ENCODE measurements at regions not wholly inside any gene's neighbourhood (a gene's known extent, or its start where the extent isn't known, plus 50 kb on each side); places are given as distances from the start of the nearest gene placed in this dataset.

DNA sequence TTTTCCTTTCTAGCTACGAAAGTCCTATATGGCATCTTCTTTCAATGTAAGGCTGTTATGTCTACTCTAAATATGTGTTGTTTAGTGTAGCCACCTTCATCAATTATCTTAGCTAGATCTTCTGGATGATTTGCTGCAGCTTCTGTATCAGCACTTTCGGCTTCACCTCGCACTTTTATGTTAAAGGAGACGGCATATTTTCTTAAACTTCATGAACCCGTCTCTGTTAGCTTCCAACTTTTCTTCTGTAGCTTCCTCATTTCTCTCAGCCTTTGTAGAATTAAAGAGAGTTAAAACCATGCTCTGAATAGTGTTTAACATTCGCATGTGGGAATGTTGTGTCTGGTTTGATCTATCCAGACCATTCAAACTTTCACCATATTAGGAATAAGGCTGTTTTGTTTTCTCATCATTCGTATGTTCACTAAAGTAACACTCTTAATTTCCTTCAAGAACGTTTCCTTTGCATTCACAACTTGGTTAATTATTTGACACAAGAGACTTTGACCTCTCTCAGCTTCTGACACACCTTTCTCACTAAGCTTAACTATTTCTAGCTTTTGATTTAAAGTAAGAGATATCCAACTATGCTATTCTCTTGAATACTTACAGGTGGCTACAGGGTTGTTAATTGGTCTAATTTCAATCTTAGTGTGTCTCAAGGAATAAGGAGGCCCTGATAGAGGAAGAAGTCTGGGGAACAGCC is 476.8 kb downstream of the GABRG1 start:
- DNase-seq (ENCODE audit: low spot score) = no peak

GRCh38 chr4:45640281-45640680 is 483.6 kb downstream of the GABRG1 start:
- DNase-seq (ENCODE audit: low spot score) = no peak

DNA sequence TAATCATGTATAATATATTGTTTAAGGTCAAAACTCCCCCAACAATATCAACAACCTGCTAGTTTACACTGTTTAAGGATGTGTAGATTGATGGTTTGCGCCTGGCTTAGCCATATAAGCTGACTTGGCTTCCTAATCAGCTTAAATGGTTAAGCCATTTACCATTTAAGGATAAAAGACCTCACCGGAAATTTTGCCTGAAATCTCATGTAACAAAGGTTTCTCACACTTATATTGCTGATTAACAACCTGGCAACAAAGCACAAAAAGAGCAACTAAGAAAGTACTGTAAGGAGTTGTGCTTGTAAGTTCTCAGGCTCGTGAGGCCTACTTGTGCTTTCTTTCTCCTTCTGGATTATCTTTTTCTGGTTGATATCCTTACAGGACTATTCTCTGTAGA is 485.2 kb downstream of the GABRG1 start:
- no peak for DNase-seq (ENCODE audit: low spot score)

DNA sequence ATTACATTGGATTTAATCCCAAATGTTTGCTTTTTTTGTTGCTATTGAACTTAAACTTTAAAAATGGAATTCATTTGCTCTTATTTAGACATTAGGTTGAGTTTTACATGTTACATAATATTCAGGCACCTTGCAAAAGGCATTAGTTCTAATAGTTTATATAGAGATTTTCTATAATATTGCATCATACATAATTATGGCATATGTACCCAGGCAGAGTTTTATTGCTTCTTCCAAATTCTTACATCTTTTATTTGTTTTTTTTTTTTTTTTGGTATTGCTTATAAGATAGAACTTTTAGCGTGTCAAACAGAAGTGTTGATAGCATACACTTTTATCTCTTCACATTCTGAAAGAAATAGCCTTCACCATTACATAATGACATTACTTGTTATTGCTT is 487.7 kb downstream of the GABRG1 start:
- DNase-seq (ENCODE audit: low spot score) = no peak

- no peak for DNase-seq (ENCODE audit: low spot score)
These were observed 494.1 kb downstream of the GABRG1 start for GRCh38 chr4:45629717-45630116.

GRCh38 chr4:45621971-45622370 is 501.9 kb downstream of the GABRG1 start:
- DNase-seq (ENCODE audit: low spot score) = no peak

DNA sequence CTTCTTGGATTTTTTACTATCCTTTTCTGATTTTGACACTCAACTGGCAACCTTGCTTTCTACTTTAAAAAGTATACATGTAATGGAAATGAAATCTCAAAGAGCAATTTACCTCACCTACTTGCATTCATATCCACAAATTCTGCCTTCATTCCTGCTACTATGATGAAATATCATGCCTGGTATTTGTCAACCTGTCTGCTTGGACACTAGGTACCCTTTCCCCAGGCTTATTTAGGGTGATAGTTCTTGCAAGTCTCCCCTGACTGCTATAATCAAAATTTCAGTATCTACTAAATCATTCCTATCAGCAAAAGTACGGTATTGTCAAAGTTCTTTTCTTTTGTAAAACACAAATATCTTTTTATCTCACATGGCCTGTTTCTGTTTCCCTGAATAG is 503.0 kb downstream of the GABRG1 start:
- no peak for DNase-seq (ENCODE audit: low spot score)

DNA sequence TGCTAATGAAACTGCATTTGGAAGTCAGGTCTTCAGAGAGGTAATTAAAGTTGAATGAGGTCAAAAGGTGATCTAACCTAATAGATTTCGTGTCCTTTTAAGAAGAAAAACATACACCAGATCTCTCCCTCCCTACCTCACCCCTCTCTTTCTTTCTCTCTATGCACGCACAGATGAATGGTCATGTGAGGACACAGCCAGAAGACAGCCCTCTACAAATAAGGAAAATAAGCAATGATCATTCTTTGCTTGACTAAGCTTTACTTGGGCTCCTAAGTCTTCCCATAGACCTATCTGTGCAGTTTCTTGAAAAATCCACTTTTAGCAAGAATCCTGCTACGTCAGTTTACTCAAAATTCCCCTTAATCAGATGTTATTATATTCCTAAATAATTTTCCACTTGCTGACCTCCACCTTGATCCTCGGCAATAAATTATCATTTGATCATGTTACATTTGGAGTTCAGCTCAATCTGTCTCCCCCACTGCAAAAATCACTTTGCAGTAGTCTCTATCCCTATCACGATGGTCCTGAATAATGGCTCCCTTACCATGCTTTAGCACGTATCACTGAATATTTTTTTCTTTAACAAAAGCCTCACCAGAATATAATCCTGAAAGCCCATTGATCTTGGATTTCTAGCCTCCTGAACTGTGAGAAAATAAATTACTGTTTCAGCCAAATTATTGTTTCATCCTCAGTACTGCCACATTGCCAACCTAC is 527.3 kb downstream of the GABRG1 start:
- DNase-seq (ENCODE audit: low spot score) = no peak

DNA sequence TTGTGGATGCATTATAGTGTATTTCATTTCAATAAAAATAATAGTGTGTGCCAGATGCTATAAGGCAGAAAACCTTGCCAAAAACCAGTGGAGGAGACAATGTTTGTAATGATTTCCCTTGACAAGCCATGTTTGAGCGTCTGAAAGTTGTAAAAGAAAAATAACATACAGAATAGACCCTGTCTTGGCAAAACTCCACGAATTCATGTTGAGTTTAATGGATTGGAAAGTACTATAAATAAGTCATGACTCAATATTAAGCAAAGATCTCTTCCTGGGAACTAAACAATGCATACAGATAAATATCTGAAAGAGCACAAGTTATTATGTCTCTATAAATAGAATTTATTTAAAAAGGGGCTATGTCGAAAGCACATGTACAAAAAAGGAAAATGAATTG is 543.5 kb downstream of the GABRG1 start:
- DNase-seq (ENCODE audit: low spot score) = no peak

DNA sequence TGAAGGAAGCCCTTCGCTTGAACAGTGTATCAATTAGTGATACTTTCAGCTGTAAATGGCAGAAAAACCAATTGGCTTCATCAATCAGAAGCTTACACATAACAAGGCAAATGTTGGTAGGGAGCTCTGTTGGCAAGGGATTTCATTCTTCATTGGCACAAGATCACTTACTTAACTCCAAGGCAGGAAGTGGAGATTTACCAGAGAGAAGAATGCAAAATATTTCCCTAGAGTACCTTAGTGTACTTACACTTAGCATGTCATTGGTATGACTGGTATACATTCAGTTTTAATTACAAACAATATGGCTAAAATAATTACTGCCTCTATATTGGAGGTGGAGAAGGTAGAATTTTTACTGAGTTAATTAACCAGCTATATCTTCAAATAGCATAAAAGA is 545.0 kb downstream of the GABRG1 start:
- no peak for DNase-seq (ENCODE audit: low spot score)

GRCh38 chr4:45576275-45576674 is 547.6 kb downstream of the GABRG1 start:
- no peak for DNase-seq (ENCODE audit: low spot score)

DNA sequence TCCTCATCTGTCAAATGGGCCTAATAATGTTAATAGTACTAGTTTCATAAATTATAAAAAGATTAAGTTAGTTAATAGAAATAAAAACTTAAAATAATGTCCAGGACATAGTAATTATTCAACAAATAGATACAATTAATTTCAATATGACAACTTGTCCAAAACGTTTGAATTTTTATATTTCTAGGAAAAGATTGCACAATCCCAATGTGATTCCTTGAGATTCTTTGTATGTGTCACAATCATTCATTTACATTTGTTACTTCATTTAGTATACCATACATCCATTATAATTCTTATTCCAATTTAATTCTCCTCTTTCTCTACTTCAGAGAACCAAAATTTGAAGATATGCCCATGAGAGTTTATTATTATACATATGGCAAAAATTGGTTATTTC is 554.2 kb downstream of the GABRG1 start:
- no peak for DNase-seq (ENCODE audit: low spot score)

DNA sequence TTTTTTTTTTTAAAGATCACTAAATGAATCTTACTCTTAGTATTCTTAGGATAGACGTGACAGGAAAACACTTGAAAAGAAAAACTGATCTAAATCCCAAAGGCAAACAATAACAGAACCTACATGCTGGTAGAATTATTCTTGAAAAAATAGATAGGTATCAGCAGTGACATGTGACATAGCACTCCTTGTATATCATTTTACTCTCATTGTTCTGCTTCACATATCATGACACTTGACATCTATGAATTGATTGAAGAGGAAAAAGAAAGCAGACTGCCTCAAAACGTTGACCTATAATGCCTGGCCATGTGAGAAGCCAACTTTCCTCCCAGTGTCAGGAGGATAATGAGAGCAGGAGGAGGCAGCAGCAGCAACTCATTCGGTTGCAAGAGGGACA is 555.2 kb downstream of the GABRG1 start:
- no peak for DNase-seq (ENCODE audit: low spot score)

DNA sequence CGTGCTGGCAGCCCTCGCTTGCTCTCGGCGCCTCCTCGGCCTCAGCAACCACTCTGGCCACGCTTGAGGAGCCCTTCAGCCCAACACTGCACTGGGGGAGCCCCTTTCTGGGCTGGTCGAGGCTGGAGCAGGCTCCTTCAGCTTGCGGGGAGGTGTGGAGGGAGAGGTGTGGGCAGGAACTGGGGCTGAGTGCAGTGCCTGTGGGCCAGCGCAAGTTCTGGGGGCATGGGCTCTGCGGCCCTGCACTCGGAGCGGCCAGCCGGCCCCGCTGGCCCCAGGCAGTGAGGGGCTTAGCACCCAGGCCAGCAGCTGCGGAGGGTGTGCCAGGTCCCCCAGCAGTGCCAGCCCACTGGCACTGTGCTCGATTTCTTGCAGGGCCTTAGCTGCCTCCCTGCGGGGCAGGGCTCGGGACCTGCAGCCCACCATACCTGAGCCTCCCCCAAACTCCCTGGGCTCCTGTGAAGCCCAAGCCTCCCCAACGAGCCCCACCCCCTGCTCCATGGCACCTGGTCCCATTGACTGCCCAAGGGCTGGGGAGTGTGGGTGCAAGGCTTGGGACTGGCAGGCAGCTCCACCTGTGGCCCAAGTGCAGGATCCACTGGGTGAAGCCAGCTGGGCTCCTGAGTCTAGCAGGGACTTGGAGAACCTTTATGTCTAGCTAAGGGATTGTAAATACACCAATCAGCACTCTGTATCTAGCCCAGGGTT is 556.8 kb downstream of the GABRG1 start:
- no peak for DNase-seq (ENCODE audit: low spot score)

DNA sequence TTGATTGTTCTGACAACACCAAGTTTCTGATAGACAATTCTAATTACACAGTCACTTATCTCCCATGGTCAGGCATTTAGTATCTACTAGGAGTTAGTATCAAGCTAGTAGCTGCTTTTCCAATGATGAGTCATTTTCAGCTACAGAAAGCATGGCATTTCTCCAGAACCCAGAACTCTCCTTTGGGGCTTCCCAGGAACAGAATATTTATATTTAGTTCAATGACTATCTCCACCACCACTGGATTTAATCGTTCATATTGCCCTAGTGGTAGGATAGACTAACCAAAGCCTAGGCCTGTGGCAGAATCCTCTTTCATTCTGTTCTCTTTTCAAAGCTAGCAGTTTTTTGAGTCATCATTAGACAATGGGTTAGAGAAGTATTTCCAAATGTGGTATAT is 569.4 kb downstream of the GABRG1 start:
- no peak for DNase-seq (ENCODE audit: low spot score)

- DNase-seq (ENCODE audit: low spot score) = no peak
These were observed 573.0 kb downstream of the GABRG1 start for GRCh38 chr4:45550766-45551366.

- no peak for DNase-seq (ENCODE audit: low spot score)
These were observed 584.6 kb downstream of the GABRG1 start for GRCh38 chr4:45539142-45539814.

- DNase-seq (ENCODE audit: low spot score) = no peak
These were observed 593.4 kb downstream of the GABRG1 start for GRCh38 chr4:45530498-45530897.

DNA sequence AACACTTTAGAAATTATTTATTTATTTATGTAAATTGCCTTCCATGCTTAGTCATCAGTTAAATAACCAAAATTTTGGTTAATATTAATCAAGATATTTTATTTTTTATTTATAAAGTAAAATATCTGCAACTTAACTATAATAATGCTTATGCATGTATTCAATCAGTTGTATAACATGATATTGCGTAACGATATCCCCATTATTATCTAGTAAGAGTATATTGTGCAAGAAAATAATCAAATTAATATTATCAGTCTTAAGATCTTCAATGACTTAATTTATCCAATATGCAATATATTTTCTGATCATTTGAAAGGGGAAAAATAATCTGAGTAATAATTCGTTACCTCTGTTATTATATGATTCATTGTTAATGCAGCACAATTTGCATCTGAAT is 596.7 kb downstream of the GABRG1 start:
- no peak for DNase-seq (ENCODE audit: low spot score)

GRCh38 chr4:45518832-45519231 is 605.0 kb downstream of the GABRG1 start:
- no peak for DNase-seq (ENCODE audit: low spot score)

GRCh38 chr4:45502471-45502870 is 621.4 kb downstream of the GABRG1 start:
- DNase-seq (ENCODE audit: low spot score) = no peak

- DNase-seq (ENCODE audit: low spot score) = no peak
These were observed 639.1 kb downstream of the GABRG1 start for GRCh38 chr4:45484740-45485139.
